COLO668 (cell line): ENCODE measurements at regions not wholly inside any gene's neighbourhood (a gene's known extent, or its start where the extent isn't known, plus 50 kb on each side); places are given as distances from the start of the nearest gene placed in this dataset.
"Not testable (repeated sequence)": the region's sequence is repeated elsewhere in the genome, so short reads cannot be mapped to it uniquely, and the experiment has no call there.

Source experiments
- DNase-seq: peaks from one replicate; lab custom pipeline; 2025; ENCODE audit not compliant: unreplicated experiment; lab: John Stamatoyannopoulos, UW

DNA sequence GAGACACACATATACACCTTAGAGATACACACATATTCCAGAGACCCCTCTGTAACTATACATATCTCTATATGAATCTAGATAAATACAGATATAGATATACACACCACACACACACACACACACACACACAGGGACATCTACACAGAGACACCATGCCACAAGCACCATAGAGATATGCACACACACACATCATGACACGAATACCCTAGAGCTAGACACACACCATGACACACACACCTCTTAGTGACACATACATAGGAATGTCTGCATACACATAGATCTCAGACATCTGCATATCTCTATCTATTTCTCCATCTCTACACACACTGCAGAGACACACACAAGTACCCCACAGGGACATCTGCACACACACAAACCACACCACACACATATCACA lies 270.0 kb downstream of the CYRIA start:
- DNase-seq = no peak

- no peak for DNase-seq
Observed at GRCh38 chr2:16394986-16395550, 270.6 kb downstream of the CYRIA start.

DNA sequence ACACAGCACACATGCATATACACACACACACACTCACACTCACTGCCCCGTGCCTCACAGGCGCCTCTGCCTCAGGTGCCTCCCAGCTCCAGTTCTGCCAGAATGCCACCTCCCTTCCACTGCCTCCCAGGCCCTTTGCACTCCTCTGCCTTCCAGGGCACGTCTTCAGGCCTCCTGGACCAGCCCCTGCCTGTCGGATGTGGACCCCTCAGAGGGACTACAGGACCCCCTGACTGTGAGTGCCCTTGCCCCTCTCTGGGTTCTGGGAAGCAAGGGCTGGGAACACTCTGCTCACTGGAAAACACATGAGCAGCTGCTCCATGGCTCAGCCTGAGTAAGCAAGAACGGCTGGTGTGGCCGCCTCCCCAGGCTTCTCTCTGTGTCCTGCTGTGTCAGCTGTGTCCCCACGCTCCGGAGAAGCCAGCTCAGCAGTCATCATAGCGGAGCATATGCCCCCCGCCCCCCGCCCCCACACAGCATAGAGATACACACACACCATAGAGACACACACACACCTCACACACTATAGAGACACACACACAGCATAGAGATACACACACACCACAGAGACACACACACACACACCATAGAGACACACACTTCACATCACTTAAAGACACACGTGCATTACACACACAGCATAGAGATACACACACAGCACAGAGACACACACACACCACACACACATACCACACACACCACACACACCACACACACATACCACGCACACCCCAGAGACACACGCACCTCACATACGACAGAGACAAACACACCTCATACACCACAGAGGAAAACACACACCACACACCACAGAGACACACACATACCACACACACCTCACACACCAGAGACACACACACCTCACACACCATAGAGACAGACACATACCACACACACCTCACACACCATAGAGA lies 271.3 kb downstream of the CYRIA start:
- no peak for DNase-seq

- DNase-seq = no peak
Observed at GRCh38 chr2:16393500-16394071, 272.0 kb downstream of the CYRIA start.

DNA sequence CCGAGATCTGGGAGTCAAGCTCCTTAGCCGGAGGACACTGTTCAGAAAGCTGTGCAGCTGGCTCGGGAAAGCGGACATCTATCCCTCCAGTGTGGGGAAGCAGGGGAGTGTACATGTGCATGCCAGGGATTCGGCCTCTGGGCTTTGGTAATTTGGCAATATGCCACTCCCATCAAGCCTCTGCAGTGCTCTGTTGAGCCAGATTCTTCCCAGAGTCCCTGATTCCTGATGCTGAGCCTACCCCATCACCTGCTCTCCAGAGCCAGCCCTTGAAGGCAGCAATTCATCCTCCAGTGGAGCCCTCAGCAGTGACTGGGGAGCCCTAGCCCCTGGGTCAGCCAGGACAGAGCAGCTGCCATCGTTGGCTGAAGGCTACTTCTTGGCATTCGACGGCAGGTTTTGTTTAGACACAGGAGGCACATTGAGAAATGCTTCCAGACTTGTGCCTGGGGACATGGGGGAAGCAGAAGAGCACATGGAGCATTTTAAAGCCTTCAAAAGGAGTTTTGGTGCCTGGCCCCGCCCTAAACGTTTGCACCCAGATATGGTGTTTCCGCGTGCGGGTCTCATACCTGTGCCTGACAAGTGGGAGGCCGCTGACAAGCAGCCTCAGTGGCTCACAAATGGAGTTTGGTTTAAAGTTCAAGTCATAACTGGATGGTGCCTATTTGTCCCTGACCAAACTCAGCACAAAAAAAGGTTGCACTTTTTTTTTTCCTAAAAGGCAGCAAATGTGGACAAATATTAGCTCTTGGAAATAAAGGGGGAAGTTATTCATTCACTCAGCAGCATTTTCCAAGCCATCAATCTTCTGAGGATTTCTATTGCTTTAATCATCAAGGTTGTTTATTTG lies 272.8 kb downstream of the CYRIA start:
- DNase-seq = no peak

GRCh38 chr2:16391986-16392385 lies 273.6 kb downstream of the CYRIA start:
- no peak for DNase-seq

- DNase-seq = no peak
Observed at GRCh38 chr2:16390561-16390960, 275.1 kb downstream of the CYRIA start.

DNA sequence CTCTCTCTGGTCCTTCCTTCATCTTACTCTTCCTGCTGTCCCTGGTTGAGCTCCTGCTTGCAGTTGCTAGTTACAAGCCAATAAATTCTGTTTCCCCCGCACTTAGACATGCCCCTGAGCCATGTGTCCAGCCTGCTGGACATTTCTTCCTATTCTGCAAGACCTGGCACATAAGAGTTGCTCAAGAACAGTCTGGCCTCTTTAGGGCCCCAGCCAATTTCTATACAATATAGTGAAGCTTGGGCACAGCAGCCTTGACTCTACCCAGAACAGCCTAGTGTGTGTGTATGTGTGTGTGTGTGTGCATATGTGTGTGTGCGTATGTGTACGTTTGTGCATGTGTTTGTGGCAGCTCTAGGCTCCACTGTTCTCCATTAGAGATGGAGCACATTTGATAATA lies 276.0 kb downstream of the CYRIA start:
- no peak for DNase-seq

DNA sequence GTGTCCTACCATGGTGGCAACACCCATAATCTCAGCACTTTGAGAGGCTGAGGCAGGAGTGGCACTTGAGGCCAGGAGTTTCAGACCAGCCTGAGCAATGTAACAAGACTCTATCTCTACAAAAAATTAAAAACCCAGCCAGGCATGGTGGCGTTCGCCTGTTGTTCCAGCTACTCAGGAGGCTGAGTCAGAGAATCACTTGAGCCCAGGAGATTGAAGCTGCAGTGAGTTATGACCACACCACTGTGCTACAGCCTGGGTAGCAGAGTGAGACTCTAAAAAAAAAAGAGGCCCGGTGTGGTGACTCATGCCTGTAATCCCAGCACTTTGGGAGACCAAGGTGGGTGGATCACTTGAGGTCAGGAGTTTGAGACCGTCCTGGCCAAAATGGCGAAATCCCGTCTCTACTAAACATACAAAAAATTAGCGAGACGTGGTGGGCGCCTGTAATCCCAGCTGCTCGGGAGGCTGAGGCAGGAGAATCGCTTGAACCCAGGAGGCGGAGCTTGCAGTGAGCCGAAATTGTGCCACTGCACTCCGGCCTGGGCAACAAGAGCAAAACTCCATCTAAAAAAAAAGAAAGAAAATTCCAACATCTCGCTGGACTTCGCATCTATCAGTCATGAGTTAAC lies 277.3 kb downstream of the CYRIA start:
- DNase-seq = not testable (repeated sequence)

GRCh38 chr2:16387461-16387984 lies 278.1 kb downstream of the CYRIA start:
- DNase-seq = no peak

GRCh38 chr2:16386431-16386830 lies 279.2 kb downstream of the CYRIA start:
- DNase-seq = no peak

GRCh38 chr2:16386031-16386430 lies 279.6 kb downstream of the CYRIA start:
- DNase-seq = no peak

GRCh38 chr2:16385341-16385740 lies 280.3 kb downstream of the CYRIA start:
- no peak for DNase-seq

DNA sequence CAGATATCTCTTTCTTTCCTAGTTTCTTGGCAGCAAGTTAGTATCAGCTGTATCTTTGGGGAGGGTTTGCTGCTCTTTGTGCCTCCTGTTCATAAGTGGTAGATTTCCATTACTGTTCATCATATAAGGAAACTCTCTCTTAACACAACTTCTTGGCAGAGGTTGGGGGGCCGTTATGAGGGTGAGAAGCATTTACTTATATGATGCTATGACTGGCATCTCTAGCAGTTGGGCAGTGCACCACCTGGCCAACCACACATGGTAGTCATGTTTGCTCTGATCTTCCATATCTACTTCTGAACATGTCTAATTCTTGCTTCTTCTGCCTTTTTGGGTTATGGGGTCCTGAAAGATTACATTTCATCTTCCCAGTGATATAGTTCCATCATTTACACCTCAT lies 282.2 kb downstream of the CYRIA start:
- DNase-seq = no peak

GRCh38 chr2:16382451-16382850 lies 283.2 kb downstream of the CYRIA start:
- DNase-seq = no peak

DNA sequence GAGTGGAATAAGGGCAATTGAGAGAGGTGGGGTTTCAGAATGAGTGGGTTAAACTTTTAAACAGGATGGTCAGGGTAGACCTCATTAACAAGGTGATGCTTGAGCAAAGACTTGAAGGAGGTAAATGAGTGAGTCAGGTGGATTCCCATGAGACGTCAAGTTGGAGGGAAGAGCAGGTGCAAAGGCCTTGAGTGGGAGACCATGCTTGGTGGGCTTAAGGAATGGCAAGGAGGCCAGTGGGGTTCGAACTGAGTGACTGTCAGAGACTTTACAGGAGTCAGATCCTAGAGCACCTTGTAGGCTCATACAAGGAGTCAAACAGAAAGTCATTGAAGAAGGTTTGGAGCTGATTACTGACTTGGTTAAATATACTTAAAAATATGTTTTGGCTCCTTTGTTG lies 284.1 kb downstream of the CYRIA start:
- no peak for DNase-seq

- not testable (repeated sequence) for DNase-seq
Observed at GRCh38 chr2:16379901-16380300, 285.7 kb downstream of the CYRIA start.

GRCh38 chr2:16379061-16379460 lies 286.6 kb downstream of the CYRIA start:
- DNase-seq = not testable (repeated sequence)

DNA sequence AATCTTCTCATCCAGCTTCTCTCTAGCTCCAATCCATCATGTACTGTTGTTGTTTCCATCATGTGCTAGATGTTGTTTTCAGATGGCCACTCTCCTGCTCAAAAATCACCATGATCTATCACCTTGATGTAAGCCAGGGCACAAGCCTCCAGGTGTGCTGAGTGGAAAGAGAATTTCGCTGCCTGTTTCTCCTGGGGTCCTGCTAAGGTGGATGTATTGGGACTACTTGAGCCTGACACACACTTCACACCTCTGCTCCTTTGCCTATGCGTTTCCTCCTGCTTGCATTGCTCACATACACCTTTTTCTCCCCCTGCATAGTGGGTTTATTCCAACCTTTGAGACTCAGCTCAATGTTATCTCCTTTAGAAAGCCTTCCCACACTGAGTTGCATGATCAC lies 287.6 kb downstream of the CYRIA start:
- DNase-seq = no peak

DNA sequence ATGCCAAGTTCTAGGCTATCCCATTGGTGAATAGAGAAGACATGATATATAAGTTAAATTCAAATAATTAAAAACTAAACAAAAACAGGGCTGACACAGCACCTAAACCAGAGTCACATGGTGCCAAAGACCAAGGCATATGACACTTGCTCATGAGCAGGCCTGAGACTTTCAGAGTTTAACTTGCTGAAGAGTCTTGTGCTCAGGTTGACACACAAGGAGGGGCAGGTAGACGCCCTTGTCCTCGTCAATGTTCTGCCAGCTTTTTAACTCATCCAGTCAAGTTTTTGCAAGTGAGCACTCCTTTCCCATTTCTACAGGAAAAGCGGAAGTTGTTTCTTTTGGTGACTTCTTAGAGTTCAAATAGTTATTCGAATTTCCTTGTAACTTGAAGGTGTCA lies 289.7 kb downstream of the CYRIA start:
- no peak for DNase-seq

DNA sequence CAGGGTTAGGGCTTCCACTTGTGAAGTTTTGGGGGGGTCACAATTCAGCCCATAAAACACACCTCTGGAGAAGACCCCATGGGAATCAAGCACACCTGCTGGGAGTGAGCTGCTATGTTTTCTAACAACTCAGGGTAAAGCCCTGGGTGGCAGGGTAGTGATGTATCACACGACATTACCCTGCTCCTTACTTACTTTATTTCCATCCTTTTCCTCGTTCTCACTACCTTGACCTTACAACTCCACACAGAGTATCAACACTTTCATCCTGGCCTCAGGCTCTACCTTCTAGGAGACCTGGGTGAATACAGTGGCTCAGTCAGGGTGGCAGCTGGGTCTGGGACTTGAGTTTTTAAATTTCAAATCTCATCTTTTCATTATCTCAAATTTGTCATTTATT lies 290.3 kb downstream of the CYRIA start:
- no peak for DNase-seq
